Upper lobe of right lung (tissue), 1 donor: ENCODE measurements at regions not wholly inside any gene's neighbourhood (a gene's known extent, or its start where the extent isn't known, plus 50 kb on each side); places are given as distances from the start of the nearest gene placed in this dataset.
"Not testable (repeated sequence)": the region's sequence is repeated elsewhere in the genome, so short reads cannot be mapped to it uniquely, and the experiment has no call there.

Experiments
- ATAC-seq: fragments of 200-7000 bp; cut with Tn5 transposase; one replicate; pipeline ENCODE4 v1.9.1; 2020; ENCODE audit warnings: mild to moderate bottlenecking, moderate library complexity
- DNase-seq: peaks from one replicate; pipeline ENCODE4 v3.0.0-alpha.2; 2020
- H3K27ac ChIP-seq: fragments of 200-600 bp; one replicate; pipeline ENCODE4 v1.8.0; 2022
- H3K27me3 ChIP-seq: fragments of 200-600 bp; one replicate; pipeline ENCODE4 v1.8.0; 2022; ENCODE audit warnings: mild to moderate bottlenecking
- H3K36me3 ChIP-seq: fragments of 200-600 bp; one replicate; pipeline ENCODE4 v1.8.0; 2022
- H3K4me1 ChIP-seq: fragments of 200-600 bp; one replicate; pipeline ENCODE4 v1.8.0; 2022
- H3K4me3 ChIP-seq: fragments of 200-600 bp; one replicate; pipeline ENCODE4 v1.8.0; 2022; ENCODE audit warnings: mild to moderate bottlenecking
- H3K9me3 ChIP-seq: fragments of 200-600 bp; one replicate; pipeline ENCODE4 v1.8.0; 2022
- CTCF ChIP-seq: fragments of 200-600 bp; IDR thresholded peaks from one replicate; pipeline ENCODE4 v1.8.0; 2022; ENCODE audit warnings: antibody characterized with exemption
- intact Hi-C: fragments of 100-400 bp; cut with DNase I; formaldehyde crosslinking; loops from one replicate; pipeline ENCODE4 v1.11.0; 2022
- donor health status: DM: no; HTN: yes; CAD: no; lungs with severe emphysema.

DNA sequence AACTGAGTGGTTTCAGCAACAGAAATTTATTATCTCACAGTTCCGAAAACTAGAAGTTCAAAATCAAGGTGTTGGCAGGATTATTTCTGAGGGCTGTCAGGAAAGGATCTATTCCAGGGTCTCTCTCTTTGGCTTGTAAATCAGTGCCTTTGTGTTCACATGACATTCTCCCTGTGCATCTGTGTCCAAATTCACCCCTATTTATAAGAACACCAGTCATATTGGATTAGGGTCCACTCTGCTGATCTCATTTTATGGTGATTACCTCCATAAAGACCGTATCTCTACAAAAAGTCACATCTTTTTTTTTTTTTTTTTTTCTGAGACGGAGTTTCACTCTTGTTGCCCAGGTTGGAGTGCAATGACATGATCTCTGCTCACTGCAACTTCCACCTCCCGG is 68.6 kb upstream of the MARCKS start:
- Histone ChIP-seq H3K27me3 (no peaks in the 10 kb centered on the region), H3K4me1 (no peaks in the 10 kb centered on the region), H3K9me3 (no peaks in the 10 kb centered on the region), H3K4me3 (no peak overlapping the region), H3K36me3 (no peaks in the 10 kb centered on the region), H3K27ac (no peak overlapping the region)
- ATAC-seq (no peak), DNase-seq (no peak)
- TF ChIP-seq CTCF = no peak
- intact Hi-C loops = no loop called here

GRCh38 chr6:113791225-113791624 is 65.9 kb upstream of the MARCKS start:
- H3K36me3 ChIP-seq, H3K27me3 ChIP-seq, DNase-seq, H3K4me3 ChIP-seq, H3K9me3 ChIP-seq, H3K4me1 ChIP-seq, intact Hi-C loops, ATAC-seq, H3K27ac ChIP-seq: not testable (repeated sequence)

DNA sequence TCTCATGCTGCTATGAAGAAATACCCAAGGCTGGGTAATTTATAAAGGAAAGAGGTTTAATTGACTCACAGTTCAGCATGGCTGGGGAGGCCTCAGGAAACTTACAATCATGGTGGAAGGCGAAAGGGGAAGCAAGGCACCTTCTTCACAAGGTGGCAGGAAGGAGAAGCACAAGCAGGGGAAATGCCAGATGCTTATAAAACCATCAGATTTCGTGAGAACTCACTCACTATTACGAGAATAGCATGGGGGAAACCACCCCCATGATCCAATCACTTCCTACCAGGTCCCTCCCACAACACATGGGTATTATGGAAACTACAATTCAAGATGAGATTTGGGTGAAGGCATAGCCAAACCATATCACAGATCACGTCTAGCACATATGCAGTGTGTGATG is 61.8 kb upstream of the MARCKS start:
- DNase-seq, H3K27ac ChIP-seq, H3K4me3 ChIP-seq, ATAC-seq, H3K4me1 ChIP-seq, H3K36me3 ChIP-seq, intact Hi-C loops, H3K9me3 ChIP-seq, H3K27me3 ChIP-seq: not testable (repeated sequence)

- intact Hi-C loops = no loop called here
- Histone ChIP-seq H3K27me3 (no peaks in the 10 kb centered on the region), H3K36me3 (no peaks in the 10 kb centered on the region), H3K4me1 (no peaks in the 10 kb centered on the region), H3K27ac (no peak overlapping the region), H3K9me3 (no peaks in the 10 kb centered on the region), H3K4me3 (no peak overlapping the region)
- no peak for TF ChIP-seq CTCF
- ATAC-seq (no peak), DNase-seq (no peak)
These were observed 61.1 kb upstream of the MARCKS start for GRCh38 chr6:113796038-113796437.

GRCh38 chr6:113802779-113803178 is 54.4 kb upstream of the MARCKS start:
- no peaks in the 10 kb centered on the region for H3K36me3 ChIP-seq
- DNase-seq = no peak
- no peaks in the 10 kb centered on the region for H3K27me3 ChIP-seq
- H3K27ac ChIP-seq = no peak overlapping the region
- H3K4me3 ChIP-seq = no peak overlapping the region
- H3K4me1 ChIP-seq = no peaks in the 10 kb centered on the region
- no peak for ATAC-seq
- TF ChIP-seq CTCF = no peak
- intact Hi-C loops = no loop called here
- H3K9me3 ChIP-seq = no peaks in the 10 kb centered on the region

DNA sequence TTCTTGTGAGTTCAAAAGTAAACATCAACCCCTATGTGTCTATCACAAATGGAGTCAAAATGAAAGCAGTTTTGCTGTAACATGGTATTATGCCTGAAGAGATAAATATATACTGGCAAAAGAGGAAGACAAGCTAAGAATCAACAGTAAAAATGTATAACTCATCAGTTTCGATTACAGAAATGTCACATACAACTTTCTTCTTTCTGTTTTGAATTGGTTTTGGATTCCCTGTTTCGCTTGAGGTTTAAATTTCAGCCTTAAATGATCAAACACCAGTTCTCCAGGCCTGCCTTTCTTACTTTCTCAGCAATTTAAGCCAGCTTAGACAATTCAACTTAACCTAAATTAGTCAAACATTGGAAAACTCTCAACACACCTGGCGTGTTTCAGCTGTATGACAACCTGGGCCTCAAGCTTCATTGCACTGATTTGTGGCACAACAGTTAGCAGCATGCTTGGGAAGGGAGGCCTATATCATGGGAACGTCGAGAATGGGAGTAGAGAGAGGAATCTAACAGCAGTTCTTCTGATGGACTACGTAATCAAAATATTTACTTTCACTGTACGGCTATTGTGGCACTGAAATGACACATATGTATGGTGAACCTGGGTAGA is 51.9 kb upstream of the MARCKS start:
- Histone ChIP-seq H3K4me1 (no peaks in the 10 kb centered on the region), H3K9me3 (no peaks in the 10 kb centered on the region), H3K27ac (no peak overlapping the region), H3K27me3 (no peaks in the 10 kb centered on the region), H3K4me3 (no peak overlapping the region), H3K36me3 (no peaks in the 10 kb centered on the region)
- intact Hi-C loops = no loop called here
- no peak for TF ChIP-seq CTCF
- ATAC-seq = no peak
- no peak for DNase-seq
